Activated CD8-positive, alpha-beta T cell treated with anti-CD3 and anti-CD28 coated beads, Interleukin-2, amount 10 ng/mL, durations not matched to agents 7 days and 5 days (primary cell): ENCODE measurements at regions not wholly inside any gene's neighbourhood (a gene's known extent, or its start where the extent isn't known, plus 50 kb on each side); places are given as distances from the start of the nearest gene placed in this dataset.

ENCODE experiments used
- ATAC-seq: fragments of 150-1000 bp; cut with Tn5 transposase; one replicate; pipeline ENCODE4 v1.10.0; 2021; ENCODE audit warnings: moderate library complexity
- CTCF ChIA-PET: fragments of 350-600 bp; sonication (Branson Sonifier 250); formaldehyde crosslinking; loops from one replicate; lab custom pipeline; 2021; ENCODE audit warnings: antibody characterized with exemption; lab: Charles Lee
- POLR2A ChIA-PET: fragments of 350-600 bp; sonication (Branson Sonifier 250); formaldehyde crosslinking; loops from one replicate; lab custom pipeline; 2021; ENCODE audit warnings: antibody characterized with exemption; lab: Charles Lee
- DNase-seq: peaks from one replicate; pipeline ENCODE4 v3.0.0-alpha.2; 2020
- H3K27ac Mint-ChIP-seq: one replicate; pipeline ENCODE4 v1.8.0; 2021; ENCODE audit warnings: mild to moderate bottlenecking, mixed read lengths
- H3K27me3 Mint-ChIP-seq: one replicate; pipeline ENCODE4 v1.8.0; 2021; ENCODE audit warnings: low read depth, mixed read lengths
- H3K36me3 Mint-ChIP-seq: one replicate; pipeline ENCODE4 v1.8.0; 2021; ENCODE audit warnings: low read depth, mixed read lengths
- H3K4me1 Mint-ChIP-seq: one replicate; pipeline ENCODE4 v1.8.0; 2021; ENCODE audit warnings: low read depth, mixed read lengths
- H3K4me3 Mint-ChIP-seq: one replicate; pipeline ENCODE4 v1.8.0; 2021; ENCODE audit warnings: mild to moderate bottlenecking, mixed read lengths
- H3K9me3 Mint-ChIP-seq: one replicate; pipeline ENCODE4 v1.8.0; 2022; ENCODE audit warnings: mixed read lengths; ENCODE audit not compliant: insufficient read depth

GRCh38 chr6:9200712-9201111 lies 765.4 kb upstream of the SLC35B3 start:
- no peaks in the 10 kb centered on the region for H3K4me1 Mint-ChIP-seq
- no peak overlapping the region for H3K27ac Mint-ChIP-seq

GRCh38 chr6:9197726-9198125 lies 762.4 kb upstream of the SLC35B3 start:
- H3K27me3 Mint-ChIP-seq = no peaks in the 10 kb centered on the region
- DNase-seq (no peak), ATAC-seq (no peak)
- no peaks in the 10 kb centered on the region for H3K4me1 Mint-ChIP-seq
- H3K27ac Mint-ChIP-seq = no peak overlapping the region
- ChIA-PET POLR2A (no interaction called here), CTCF (no interaction called here)
- no peaks in the 10 kb centered on the region for H3K9me3 Mint-ChIP-seq
- no peak overlapping the region for H3K4me3 Mint-ChIP-seq
- H3K36me3 Mint-ChIP-seq = no peaks in the 10 kb centered on the region

More at GRCh38 chr6:9200712-9201111, 765.4 kb upstream of the SLC35B3 start:
- no peak for ATAC-seq
- no peaks in the 10 kb centered on the region for H3K36me3 Mint-ChIP-seq
- H3K27me3 Mint-ChIP-seq = no peaks in the 10 kb centered on the region
- POLR2A ChIA-PET = no interaction called here
- peaks cover 10% of the 10 kb centered on the region for H3K9me3 Mint-ChIP-seq
- DNase-seq = no peak
- H3K4me3 Mint-ChIP-seq = no peak overlapping the region
- CTCF ChIA-PET = no interaction called here

DNA sequence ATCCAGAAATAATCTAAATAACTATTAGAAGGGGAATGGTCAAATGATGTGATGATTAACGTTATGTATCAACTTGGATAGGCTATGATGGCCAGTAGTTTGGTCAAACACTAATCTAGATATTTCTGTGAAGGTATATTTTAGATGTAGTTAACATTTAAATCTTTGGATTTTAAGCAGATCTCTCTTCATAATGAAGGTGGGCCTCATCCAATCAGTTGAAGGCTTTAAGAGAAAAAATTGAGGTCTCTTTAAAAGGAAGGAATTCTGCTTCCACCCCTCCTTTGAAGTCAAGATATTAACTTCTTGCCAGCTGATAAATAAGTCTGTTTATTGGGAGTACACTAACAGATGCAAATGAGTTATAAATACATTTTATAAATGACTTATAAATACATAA lies 760.0 kb upstream of the SLC35B3 start:
- H3K9me3 Mint-ChIP-seq = no peaks in the 10 kb centered on the region
- CTCF ChIA-PET = no interaction called here
- no peak overlapping the region for H3K4me3 Mint-ChIP-seq
- DNase-seq (no peak), ATAC-seq (no peak)
- no peak overlapping the region for H3K27ac Mint-ChIP-seq
- no peaks in the 10 kb centered on the region for H3K27me3 Mint-ChIP-seq
- POLR2A ChIA-PET = no interaction called here
- no peaks in the 10 kb centered on the region for H3K36me3 Mint-ChIP-seq
- H3K4me1 Mint-ChIP-seq = no peaks in the 10 kb centered on the region

DNA sequence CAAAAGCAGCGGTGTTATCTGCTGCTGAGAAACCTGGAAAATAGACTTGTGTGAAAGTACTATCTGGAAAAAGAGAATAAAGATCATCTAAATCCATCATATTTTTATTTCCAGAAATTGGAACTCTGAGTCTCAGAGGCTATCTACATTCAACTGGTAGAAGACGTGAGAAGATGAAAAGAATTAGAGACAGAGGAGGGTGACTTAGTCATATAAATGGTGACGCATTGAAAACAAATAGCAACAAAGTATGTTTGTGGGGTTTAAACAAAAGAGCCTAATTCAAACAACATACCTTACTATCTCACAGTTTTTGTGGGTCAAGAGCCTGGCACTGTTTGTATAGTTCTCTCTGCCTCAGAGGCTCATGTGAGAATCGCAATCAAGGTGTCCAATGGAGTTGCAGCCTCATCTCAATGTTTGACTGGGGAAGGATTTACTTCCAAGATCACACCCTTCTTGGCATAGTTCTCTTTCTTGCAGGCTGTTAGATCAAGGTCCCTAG lies 757.1 kb upstream of the SLC35B3 start:
- ChIA-PET CTCF (no interaction called here), POLR2A (no interaction called here)
- Mint-ChIP-seq H3K27me3 (no peaks in the 10 kb centered on the region), H3K4me3 (no peak overlapping the region), H3K36me3 (no peaks in the 10 kb centered on the region), H3K9me3 (no peaks in the 10 kb centered on the region), H3K27ac (no peak overlapping the region), H3K4me1 (no peaks in the 10 kb centered on the region)
- ATAC-seq (no peak), DNase-seq (no peak)

GRCh38 chr6:9186148-9186547 lies 750.8 kb upstream of the SLC35B3 start:
- Mint-ChIP-seq H3K27me3 (no peaks in the 10 kb centered on the region), H3K27ac (no peak overlapping the region), H3K9me3 (no peaks in the 10 kb centered on the region), H3K36me3 (no peaks in the 10 kb centered on the region), H3K4me1 (no peaks in the 10 kb centered on the region), H3K4me3 (no peak overlapping the region)
- ATAC-seq (no peak), DNase-seq (no peak)
- ChIA-PET POLR2A (no interaction called here), CTCF (no interaction called here)

DNA sequence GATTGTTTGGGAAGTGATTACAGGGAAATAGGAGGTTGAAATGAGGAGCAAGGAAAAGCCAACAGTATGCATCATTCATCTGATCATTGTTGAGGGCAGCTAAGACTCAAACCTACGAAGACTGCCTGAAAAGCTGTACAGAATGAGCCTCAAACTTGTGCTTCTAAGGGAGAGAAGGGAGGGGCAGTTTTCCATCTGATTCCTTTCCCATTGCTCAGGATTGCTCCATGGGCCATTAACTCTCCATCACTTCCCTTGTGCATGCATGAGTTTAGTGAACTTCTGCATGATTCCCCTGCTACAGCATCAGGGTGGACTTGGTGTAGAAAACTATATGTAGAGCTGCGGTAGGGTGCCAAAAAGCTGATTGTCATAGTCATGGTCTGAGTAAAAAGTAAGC lies 742.7 kb upstream of the SLC35B3 start:
- H3K36me3 Mint-ChIP-seq = no peaks in the 10 kb centered on the region
- ChIA-PET POLR2A (no interaction called here), CTCF (no interaction called here)
- no peak overlapping the region for H3K4me3 Mint-ChIP-seq
- H3K27ac Mint-ChIP-seq = no peak overlapping the region
- H3K9me3 Mint-ChIP-seq = peaks cover 5% of the 10 kb centered on the region
- no peaks in the 10 kb centered on the region for H3K27me3 Mint-ChIP-seq
- no peaks in the 10 kb centered on the region for H3K4me1 Mint-ChIP-seq
- ATAC-seq = no peak
- DNase-seq = no peak

GRCh38 chr6:9173229-9173628 lies 737.9 kb upstream of the SLC35B3 start:
- no peak for ATAC-seq
- no peak overlapping the region for H3K27ac Mint-ChIP-seq
- H3K9me3 Mint-ChIP-seq = no peaks in the 10 kb centered on the region
- H3K4me3 Mint-ChIP-seq = no peak overlapping the region
- DNase-seq = no peak
- H3K36me3 Mint-ChIP-seq = no peaks in the 10 kb centered on the region
- ChIA-PET CTCF (no interaction called here), POLR2A (no interaction called here)
- no peaks in the 10 kb centered on the region for H3K27me3 Mint-ChIP-seq
- H3K4me1 Mint-ChIP-seq = no peaks in the 10 kb centered on the region

DNA sequence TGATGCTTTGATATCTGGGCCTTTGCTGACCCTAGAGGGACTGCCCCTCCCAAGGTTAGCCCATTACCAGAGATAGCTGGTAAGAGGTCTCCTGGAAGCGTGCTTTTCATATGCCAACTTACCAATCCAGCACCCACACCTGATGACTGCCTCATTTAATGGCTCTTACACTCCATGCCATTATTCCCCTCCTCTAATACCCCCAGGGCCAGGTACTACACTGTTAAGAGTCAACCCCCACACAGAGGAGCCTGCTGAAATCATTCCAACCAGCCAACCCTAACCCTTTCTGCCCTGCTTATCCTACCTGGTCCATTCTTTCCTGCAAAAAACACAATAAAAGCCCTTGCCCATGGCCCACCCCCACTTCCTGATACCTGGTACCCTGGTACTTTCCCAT lies 736.8 kb upstream of the SLC35B3 start:
- DNase-seq (no peak), ATAC-seq (no peak)
- no peaks in the 10 kb centered on the region for H3K4me1 Mint-ChIP-seq
- no peaks in the 10 kb centered on the region for H3K9me3 Mint-ChIP-seq
- H3K4me3 Mint-ChIP-seq = no peak overlapping the region
- no peaks in the 10 kb centered on the region for H3K27me3 Mint-ChIP-seq
- no peaks in the 10 kb centered on the region for H3K36me3 Mint-ChIP-seq
- no peak overlapping the region for H3K27ac Mint-ChIP-seq
- ChIA-PET POLR2A (no interaction called here), CTCF (no interaction called here)

DNA sequence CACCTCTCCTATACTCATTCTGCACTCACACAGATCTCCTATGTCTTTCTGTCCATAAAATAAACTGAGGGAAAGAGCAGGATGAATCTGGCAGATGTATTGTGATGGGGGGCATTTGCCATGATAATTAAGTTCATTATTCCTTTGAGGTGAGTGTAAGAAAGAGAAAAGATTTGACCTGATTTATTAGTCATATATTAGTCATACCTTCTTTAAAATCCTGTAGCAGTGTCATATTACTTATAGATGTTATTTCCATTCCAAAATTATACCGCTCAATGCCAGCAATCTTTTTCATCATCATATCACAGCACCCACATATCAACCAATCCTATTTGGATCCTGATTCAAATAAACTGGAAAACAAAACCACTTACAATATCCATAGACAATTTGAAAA lies 733.3 kb upstream of the SLC35B3 start:
- no peaks in the 10 kb centered on the region for H3K4me1 Mint-ChIP-seq
- H3K27me3 Mint-ChIP-seq = no peaks in the 10 kb centered on the region
- ChIA-PET POLR2A (no interaction called here), CTCF (no interaction called here)
- no peaks in the 10 kb centered on the region for H3K36me3 Mint-ChIP-seq
- H3K9me3 Mint-ChIP-seq = no peaks in the 10 kb centered on the region
- no peak overlapping the region for H3K27ac Mint-ChIP-seq
- H3K4me3 Mint-ChIP-seq = no peak overlapping the region
- no peak for ATAC-seq
- no peak for DNase-seq

- ATAC-seq (no peak), DNase-seq (no peak)
- Mint-ChIP-seq H3K27me3 (no peaks in the 10 kb centered on the region), H3K4me1 (no peaks in the 10 kb centered on the region), H3K36me3 (no peaks in the 10 kb centered on the region), H3K9me3 (peaks cover 16% of the 10 kb centered on the region), H3K4me3 (no peak overlapping the region), H3K27ac (no peak overlapping the region)
- ChIA-PET POLR2A (no interaction called here), CTCF (no interaction called here)
Observed at GRCh38 chr6:9161731-9162130, 726.4 kb upstream of the SLC35B3 start.

DNA sequence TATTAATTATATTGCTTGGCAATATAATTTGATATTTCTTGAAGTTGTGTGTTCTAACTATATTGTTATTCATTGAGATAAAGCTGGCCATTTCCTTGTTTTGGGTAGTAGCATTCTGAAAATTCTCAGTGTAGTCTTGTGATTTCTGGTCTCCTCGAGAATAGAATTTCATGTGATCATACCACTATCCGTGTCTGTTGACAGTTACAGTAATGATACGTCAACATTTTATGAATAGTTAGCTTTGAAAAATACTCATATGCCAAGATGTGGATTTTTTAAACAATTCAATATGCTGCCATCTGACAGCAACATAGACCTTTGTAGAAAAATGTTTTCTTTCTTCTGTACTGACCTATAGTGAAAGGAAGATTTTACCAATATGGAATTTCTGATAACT lies 723.7 kb upstream of the SLC35B3 start:
- ChIA-PET CTCF (no interaction called here), POLR2A (no interaction called here)
- DNase-seq = no peak
- H3K27ac Mint-ChIP-seq = no peak overlapping the region
- no peak overlapping the region for H3K4me3 Mint-ChIP-seq
- ATAC-seq = no peak
- H3K4me1 Mint-ChIP-seq = no peaks in the 10 kb centered on the region
- peaks cover 16% of the 10 kb centered on the region for H3K9me3 Mint-ChIP-seq
- H3K36me3 Mint-ChIP-seq = no peaks in the 10 kb centered on the region
- no peaks in the 10 kb centered on the region for H3K27me3 Mint-ChIP-seq

DNA sequence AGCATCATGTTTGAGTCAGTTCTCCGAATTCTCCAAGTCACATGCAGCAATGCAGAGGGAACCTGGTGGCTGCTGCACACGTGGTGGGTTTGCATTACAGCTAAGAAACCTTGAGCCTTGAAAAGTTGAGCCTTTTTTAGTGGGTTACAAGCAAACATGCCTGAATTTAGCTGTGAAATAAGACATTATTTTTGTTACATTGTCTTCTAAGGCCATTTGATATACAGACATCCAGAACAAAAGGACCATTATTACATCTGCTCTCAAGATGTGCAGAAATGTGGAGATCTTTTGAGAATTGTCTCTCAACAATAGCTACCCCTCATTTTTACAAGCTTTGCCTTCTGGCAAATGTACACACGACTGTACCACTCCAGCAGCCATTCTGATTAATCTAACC lies 720.5 kb upstream of the SLC35B3 start:
- Mint-ChIP-seq H3K4me1 (no peaks in the 10 kb centered on the region), H3K36me3 (no peaks in the 10 kb centered on the region), H3K4me3 (no peak overlapping the region), H3K27ac (no peak overlapping the region), H3K27me3 (no peaks in the 10 kb centered on the region), H3K9me3 (peaks cover 4% of the 10 kb centered on the region)
- DNase-seq (no peak), ATAC-seq (no peak)
- ChIA-PET CTCF (no interaction called here), POLR2A (no interaction called here)

GRCh38 chr6:9143140-9143539 lies 707.8 kb upstream of the SLC35B3 start:
- H3K36me3 Mint-ChIP-seq = no peaks in the 10 kb centered on the region
- H3K27me3 Mint-ChIP-seq = no peaks in the 10 kb centered on the region
- POLR2A ChIA-PET = no interaction called here
- H3K4me1 Mint-ChIP-seq = no peaks in the 10 kb centered on the region
- no peak overlapping the region for H3K4me3 Mint-ChIP-seq
- H3K27ac Mint-ChIP-seq = no peak overlapping the region
- DNase-seq (no peak), ATAC-seq (no peak)
- CTCF ChIA-PET = no interaction called here
- no peaks in the 10 kb centered on the region for H3K9me3 Mint-ChIP-seq
